ENCODE measurements at regions not wholly inside any gene's neighbourhood (a gene's known extent, or its start where the extent isn't known, plus 50 kb on each side); places are given as distances from the start of the nearest gene placed in this dataset.

DNA sequence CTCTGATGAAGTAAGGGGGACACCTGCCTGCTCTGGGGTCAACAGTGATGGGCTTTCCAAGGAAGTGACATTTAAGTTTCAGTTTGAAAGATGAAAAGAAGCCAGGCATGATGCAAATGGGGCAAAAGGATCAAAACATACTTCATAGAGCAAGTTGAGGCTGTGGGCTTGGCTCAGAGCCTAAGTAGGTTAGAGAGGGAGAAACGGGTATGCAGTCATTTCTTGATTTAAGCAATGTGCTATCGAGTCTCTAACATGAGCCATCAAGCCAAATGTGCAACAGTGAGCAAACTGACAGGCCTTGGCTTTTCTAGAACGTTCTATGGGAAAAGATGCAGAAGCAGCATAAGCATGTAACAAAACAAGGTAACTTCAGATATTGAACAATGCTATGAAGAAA is 80.6 kb downstream of the ADRB2 start:
- TF ChIP-seq ZNF121 (tag by site-specific recombination; IDR thresholded peaks at IDR 0.05) = no peak
- TF ChIP-seq, protein P1, sequence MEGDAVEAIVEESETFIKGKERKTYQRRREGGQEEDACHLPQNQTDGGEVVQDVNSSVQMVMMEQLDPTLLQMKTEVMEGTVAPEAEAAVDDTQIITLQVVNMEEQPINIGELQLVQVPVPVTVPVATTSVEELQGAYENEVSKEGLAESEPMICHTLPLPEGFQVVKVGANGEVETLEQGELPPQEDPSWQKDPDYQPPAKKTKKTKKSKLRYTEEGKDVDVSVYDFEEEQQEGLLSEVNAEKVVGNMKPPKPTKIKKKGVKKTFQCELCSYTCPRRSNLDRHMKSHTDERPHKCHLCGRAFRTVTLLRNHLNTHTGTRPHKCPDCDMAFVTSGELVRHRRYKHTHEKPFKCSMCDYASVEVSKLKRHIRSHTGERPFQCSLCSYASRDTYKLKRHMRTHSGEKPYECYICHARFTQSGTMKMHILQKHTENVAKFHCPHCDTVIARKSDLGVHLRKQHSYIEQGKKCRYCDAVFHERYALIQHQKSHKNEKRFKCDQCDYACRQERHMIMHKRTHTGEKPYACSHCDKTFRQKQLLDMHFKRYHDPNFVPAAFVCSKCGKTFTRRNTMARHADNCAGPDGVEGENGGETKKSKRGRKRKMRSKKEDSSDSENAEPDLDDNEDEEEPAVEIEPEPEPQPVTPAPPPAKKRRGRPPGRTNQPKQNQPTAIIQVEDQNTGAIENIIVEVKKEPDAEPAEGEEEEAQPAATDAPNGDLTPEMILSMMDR (tag by site-specific recombination; IDR thresholded peaks at IDR 0.05) = no peak
- TF ChIP-seq ZBTB48 (tag by site-specific recombination; IDR thresholded peaks at IDR 0.05) = no peak
- TF ChIP-seq, protein P2, sequence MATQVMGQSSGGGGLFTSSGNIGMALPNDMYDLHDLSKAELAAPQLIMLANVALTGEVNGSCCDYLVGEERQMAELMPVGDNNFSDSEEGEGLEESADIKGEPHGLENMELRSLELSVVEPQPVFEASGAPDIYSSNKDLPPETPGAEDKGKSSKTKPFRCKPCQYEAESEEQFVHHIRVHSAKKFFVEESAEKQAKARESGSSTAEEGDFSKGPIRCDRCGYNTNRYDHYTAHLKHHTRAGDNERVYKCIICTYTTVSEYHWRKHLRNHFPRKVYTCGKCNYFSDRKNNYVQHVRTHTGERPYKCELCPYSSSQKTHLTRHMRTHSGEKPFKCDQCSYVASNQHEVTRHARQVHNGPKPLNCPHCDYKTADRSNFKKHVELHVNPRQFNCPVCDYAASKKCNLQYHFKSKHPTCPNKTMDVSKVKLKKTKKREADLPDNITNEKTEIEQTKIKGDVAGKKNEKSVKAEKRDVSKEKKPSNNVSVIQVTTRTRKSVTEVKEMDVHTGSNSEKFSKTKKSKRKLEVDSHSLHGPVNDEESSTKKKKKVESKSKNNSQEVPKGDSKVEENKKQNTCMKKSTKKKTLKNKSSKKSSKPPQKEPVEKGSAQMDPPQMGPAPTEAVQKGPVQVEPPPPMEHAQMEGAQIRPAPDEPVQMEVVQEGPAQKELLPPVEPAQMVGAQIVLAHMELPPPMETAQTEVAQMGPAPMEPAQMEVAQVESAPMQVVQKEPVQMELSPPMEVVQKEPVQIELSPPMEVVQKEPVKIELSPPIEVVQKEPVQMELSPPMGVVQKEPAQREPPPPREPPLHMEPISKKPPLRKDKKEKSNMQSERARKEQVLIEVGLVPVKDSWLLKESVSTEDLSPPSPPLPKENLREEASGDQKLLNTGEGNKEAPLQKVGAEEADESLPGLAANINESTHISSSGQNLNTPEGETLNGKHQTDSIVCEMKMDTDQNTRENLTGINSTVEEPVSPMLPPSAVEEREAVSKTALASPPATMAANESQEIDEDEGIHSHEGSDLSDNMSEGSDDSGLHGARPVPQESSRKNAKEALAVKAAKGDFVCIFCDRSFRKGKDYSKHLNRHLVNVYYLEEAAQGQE (tag by site-specific recombination; IDR thresholded peaks at IDR 0.05) = no peak
- TF ChIP-seq, protein P3, sequence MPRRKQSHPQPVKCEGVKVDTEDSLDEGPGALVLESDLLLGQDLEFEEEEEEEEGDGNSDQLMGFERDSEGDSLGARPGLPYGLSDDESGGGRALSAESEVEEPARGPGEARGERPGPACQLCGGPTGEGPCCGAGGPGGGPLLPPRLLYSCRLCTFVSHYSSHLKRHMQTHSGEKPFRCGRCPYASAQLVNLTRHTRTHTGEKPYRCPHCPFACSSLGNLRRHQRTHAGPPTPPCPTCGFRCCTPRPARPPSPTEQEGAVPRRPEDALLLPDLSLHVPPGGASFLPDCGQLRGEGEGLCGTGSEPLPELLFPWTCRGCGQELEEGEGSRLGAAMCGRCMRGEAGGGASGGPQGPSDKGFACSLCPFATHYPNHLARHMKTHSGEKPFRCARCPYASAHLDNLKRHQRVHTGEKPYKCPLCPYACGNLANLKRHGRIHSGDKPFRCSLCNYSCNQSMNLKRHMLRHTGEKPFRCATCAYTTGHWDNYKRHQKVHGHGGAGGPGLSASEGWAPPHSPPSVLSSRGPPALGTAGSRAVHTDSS (tag by site-specific recombination; IDR thresholded peaks at IDR 0.05) = no peak

Measured in HEK293 (cell line).